HG03575 (cell line): ENCODE measurements at regions not wholly inside any gene's neighbourhood (a gene's known extent, or its start where the extent isn't known, plus 50 kb on each side); places are given as distances from the start of the nearest gene placed in this dataset.

Experiments used
- ATAC-seq: cut with Tn5 transposase; IDR thresholded peaks from one replicate; pipeline ENCODE4 v1.9.1; 2021; ENCODE audit not compliant: unreplicated experiment, insufficient number of reproducible peaks, low FRiP score; ENCODE audit errors: extremely low read depth

GRCh38 chr6:14187406-14187805 lies 69.8 kb downstream of the CD83 start:
- ATAC-seq: no peak

- ATAC-seq: no peak
Measured at GRCh38 chr6:14189074-14189473, 71.5 kb downstream of the CD83 start.

GRCh38 chr6:14190191-14190928 lies 72.8 kb downstream of the CD83 start:
- ATAC-seq: no peak

GRCh38 chr6:14190929-14191224 lies 73.3 kb downstream of the CD83 start:
- ATAC-seq: no peak

- ATAC-seq: no peak
Measured at GRCh38 chr6:14191761-14192160, 74.2 kb downstream of the CD83 start.

DNA sequence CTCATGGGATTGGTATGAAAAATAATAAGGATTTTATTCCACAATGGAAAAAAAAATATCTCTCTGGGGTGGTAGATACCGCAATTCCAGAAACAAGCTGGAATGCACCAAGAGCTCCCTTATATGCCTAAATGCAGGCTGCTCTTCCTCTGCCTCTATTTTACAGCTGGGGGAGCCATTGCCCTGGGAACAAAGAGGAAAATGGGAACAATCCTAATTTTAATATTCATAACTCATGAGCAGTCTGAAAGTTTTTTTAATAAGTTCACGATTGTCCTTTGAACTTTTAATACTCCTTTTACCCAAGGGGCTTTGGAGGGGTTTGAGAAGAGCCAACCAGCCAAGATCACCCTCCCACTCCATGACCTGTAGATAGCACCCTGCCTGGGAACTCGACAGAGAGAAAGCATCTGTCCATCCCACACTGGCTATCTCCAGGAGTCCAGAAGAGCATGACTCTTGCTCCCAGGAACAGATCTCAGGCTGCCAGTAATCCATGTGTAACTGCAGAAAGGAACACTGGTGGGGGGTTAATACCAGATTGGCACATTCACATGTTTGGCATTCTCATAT lies 74.7 kb downstream of the CD83 start:
- no peak for ATAC-seq

DNA sequence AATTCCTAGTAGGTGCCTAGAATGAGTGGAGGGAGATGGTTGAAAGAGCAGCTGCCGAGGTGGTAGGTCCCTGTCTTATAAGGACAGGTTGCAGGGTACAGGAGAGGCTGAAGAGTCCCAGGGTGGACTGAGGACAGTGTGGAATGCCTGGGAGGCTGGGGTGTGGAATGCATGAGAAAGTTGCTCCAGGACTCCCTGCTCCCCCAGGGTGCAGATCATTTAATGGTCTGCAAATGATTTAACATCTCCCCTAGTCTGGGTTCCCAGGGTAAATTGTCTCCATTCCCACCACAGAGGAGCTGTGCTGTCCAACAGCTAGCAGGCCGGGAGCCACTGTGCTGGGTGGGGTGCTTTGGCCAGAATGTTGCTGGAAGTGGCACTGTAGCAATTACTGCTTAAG lies 76.0 kb downstream of the CD83 start:
- no peak for ATAC-seq

- no peak for ATAC-seq
Measured at GRCh38 chr6:14194483-14194882, 76.9 kb downstream of the CD83 start.

- no peak for ATAC-seq
Measured at GRCh38 chr6:14194976-14195375, 77.4 kb downstream of the CD83 start.

DNA sequence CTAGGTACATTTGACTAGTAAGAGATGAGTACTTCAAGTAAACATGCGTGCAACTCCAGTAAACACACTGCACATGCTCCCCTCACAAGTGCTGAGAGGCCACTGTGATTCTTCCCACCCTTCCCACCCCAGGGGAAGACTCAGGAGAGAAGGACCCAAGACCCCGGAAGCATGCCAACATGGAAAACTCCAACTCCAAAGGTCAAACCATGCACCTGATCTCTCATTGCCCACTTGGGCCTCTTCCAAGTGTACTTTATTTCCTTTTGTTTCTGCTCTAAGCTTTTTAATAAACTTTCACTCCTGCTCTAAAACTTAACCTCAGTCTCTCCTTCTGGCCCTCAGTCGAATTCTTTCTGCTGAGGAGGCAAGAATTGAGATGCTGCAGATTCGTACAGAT lies 78.5 kb downstream of the CD83 start:
- no peak for ATAC-seq

- ATAC-seq: no peak
Measured at GRCh38 chr6:14197118-14197517, 79.5 kb downstream of the CD83 start.

GRCh38 chr6:14200047-14200446 lies 82.5 kb downstream of the CD83 start:
- ATAC-seq: no peak

GRCh38 chr6:14202947-14203346 lies 85.4 kb downstream of the CD83 start:
- no peak for ATAC-seq

GRCh38 chr6:14206391-14206790 lies 88.8 kb downstream of the CD83 start:
- no peak for ATAC-seq

- no peak for ATAC-seq
Measured at GRCh38 chr6:14207448-14207847, 89.9 kb downstream of the CD83 start.

- ATAC-seq: no peak
Measured at GRCh38 chr6:14209000-14209399, 91.4 kb downstream of the CD83 start.

GRCh38 chr6:14210077-14210476 lies 92.5 kb downstream of the CD83 start:
- ATAC-seq: no peak

DNA sequence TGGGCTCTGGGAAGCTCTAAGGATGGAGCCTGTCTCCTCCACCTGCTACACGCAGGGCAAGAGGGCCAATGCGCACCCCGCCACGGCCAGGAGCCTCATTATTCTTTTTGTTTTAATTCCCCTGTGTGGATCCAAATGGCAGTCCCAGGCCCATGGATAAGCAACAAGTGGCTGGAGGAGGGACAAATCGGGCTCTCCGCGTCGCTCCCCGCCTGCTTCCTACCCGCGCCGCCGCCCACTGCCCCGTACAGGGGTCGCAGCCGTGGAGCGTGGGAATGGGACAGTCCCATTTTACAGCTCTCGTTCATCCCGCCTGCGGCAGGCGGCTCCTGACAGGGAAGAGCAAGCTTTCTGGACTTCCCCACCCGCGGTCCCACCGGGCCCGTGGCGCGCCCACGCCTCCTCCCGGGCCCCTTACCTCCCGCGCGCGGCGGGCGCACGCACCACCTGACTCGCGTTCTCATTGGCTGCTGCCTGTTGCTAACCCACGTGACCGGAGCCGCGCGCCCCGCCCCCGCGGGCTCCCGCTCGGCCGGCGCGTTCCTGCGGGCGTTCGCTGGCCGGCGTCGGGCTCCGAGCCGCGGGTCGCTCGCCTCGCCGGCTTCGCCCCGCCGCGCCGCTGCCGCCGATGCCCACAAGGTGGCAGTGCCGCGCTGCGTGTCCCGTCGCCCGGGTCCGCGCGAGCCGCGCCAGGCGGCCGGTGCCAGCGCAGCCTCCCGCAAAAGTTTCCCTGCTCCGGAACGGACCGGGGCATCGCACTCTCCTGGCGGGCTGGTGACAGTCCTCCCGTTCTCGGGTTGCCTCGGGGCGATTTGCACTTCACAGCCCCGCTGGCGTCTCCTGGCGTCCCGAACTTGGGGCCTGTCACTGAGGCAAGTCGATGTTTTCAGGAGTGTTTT lies 93.3 kb downstream of the CD83 start:
- no peak for ATAC-seq

- no peak for ATAC-seq
Measured at GRCh38 chr6:14211562-14211942, 94.0 kb downstream of the CD83 start.

GRCh38 chr6:14212020-14212419 lies 94.4 kb downstream of the CD83 start:
- no peak for ATAC-seq
